CD8-positive, alpha-beta memory T cell (primary cell): ENCODE measurements at regions not wholly inside any gene's neighbourhood (a gene's known extent, or its start where the extent isn't known, plus 50 kb on each side); places are given as distances from the start of the nearest gene placed in this dataset.
A peak's percentile ranks its signal among the peaks of the same experiment; 100 is the strongest.
"Not testable (repeated sequence)": the region's sequence is repeated elsewhere in the genome, so short reads cannot be mapped to it uniquely, and the experiment has no call there.

Experiments used
- CTCF ChIA-PET: fragments of 350-600 bp; sonication (Branson Sonifier 250); formaldehyde crosslinking; loops from one replicate; lab custom pipeline; 2021; ENCODE audit warnings: antibody characterized with exemption; lab: Charles Lee
- POLR2A ChIA-PET: fragments of 350-600 bp; sonication (Branson Sonifier 250); formaldehyde crosslinking; loops from one replicate; lab custom pipeline; 2021; ENCODE audit warnings: antibody characterized with exemption; lab: Charles Lee
- DNase-seq, 5 donors: peaks; one replicate each; pipeline versions ENCODE4 v3.0.0 to v3.0.0-alpha.2; 2020 to 2022; ENCODE audit warnings: mixed read lengths in 1 of 5
- H3K27ac ChIP-seq: one replicate; pipeline ENCODE4 v1.7.0; 2013; ENCODE audit warnings: low read depth, mild to moderate bottlenecking, low read length, moderate library complexity
- H3K27me3 ChIP-seq: 2 replicates; pipeline ENCODE4 v1.7.0; 2013; ENCODE audit warnings: low read length, mild to moderate bottlenecking; ENCODE audit not compliant: insufficient read depth, poor library complexity, severe bottlenecking
- H3K36me3 ChIP-seq: 2 replicates; pipeline ENCODE4 v1.7.0; 2013; ENCODE audit warnings: mild to moderate bottlenecking, low read length, moderate library complexity; ENCODE audit not compliant: insufficient read depth
- H3K4me1 ChIP-seq: 2 replicates; pipeline ENCODE4 v1.7.0; 2013; ENCODE audit warnings: mild to moderate bottlenecking, low read length, moderate library complexity; ENCODE audit not compliant: insufficient read depth
- H3K4me3 ChIP-seq: 2 replicates; pipeline ENCODE4 v1.7.0; 2013; ENCODE audit warnings: mild to moderate bottlenecking, low read length
- H3K9me3 ChIP-seq: 2 replicates; pipeline ENCODE4 v1.7.0; 2013; ENCODE audit warnings: mild to moderate bottlenecking, low read length
- H3K27ac Mint-ChIP-seq, 8 donors: one replicate each; pipeline ENCODE4 v1.8.0; 2020 to 2021; ENCODE audit warnings: mixed read lengths in 8 of 8, mild to moderate bottlenecking in 6 of 8, inconsistent platforms in 3 of 8, moderate library complexity in 3 of 8
- H3K27me3 Mint-ChIP-seq, 2 donors: one replicate each; pipeline ENCODE4 v1.8.0; 2020 to 2021; ENCODE audit warnings: mixed read lengths in 2 of 2, mild to moderate bottlenecking in 1 of 2, moderate library complexity in 1 of 2
- H3K36me3 Mint-ChIP-seq, 3 donors: one replicate each; pipeline ENCODE4 v1.8.0; 2020 to 2021; ENCODE audit warnings: mixed read lengths in 3 of 3, inconsistent platforms in 1 of 3, mild to moderate bottlenecking in 1 of 3
- H3K4me1 Mint-ChIP-seq, 3 donors: one replicate each; pipeline ENCODE4 v1.8.0; 2020 to 2021; ENCODE audit warnings: mixed read lengths in 3 of 3, inconsistent platforms in 1 of 3, mild to moderate bottlenecking in 1 of 3
- H3K4me3 Mint-ChIP-seq, 7 donors: one replicate each; pipeline ENCODE4 v1.8.0; 2020 to 2021; ENCODE audit warnings: mixed read lengths in 7 of 7, mild to moderate bottlenecking in 6 of 7, moderate library complexity in 4 of 7, inconsistent platforms in 2 of 7
- H3K9me3 Mint-ChIP-seq, 5 donors: one replicate each; pipeline ENCODE4 v1.8.0; 2020 to 2022; ENCODE audit warnings: mixed read lengths in 5 of 5, mild to moderate bottlenecking in 3 of 5, moderate library complexity in 2 of 5, inconsistent platforms in 1 of 5

- H3K9me3 ChIP-seq, H3K27me3 Mint-ChIP-seq, POLR2A ChIA-PET, DNase-seq, H3K36me3 Mint-ChIP-seq, H3K36me3 ChIP-seq, H3K4me1 ChIP-seq, H3K9me3 Mint-ChIP-seq, H3K4me3 ChIP-seq, H3K27me3 ChIP-seq, H3K4me3 Mint-ChIP-seq, H3K27ac ChIP-seq, CTCF ChIA-PET: not testable (repeated sequence)
- Mint-ChIP-seq H3K27ac (peak overlapping the region in 3 of 8 donors; percentile 89 to 97 (median 95)), H3K4me1 (peaks cover 9 to 32% (median 13%) of the 10 kb centered on the region in 3 donors)
Measured at GRCh38 chr16:21542491-21543124, 56.8 kb upstream of the METTL9 start.

GRCh38 chr16:21543151-21543836 lies 56.1 kb upstream of the METTL9 start:
- DNase-seq, H3K4me1 ChIP-seq, H3K9me3 Mint-ChIP-seq, POLR2A ChIA-PET, H3K27me3 ChIP-seq, H3K27ac ChIP-seq, H3K36me3 Mint-ChIP-seq, CTCF ChIA-PET, H3K9me3 ChIP-seq, H3K4me3 ChIP-seq, H3K36me3 ChIP-seq, H3K27me3 Mint-ChIP-seq: not testable (repeated sequence)
- H3K4me1 Mint-ChIP-seq, result peaks cover 9 to 32% (median 13%) of the 10 kb centered on the region in 3 donors
- peak overlapping the region in 5 of 8 donors; percentile 34 to 74 (median 54) for H3K27ac Mint-ChIP-seq
- peak overlapping the region in 2 of 7 donors; percentile 10 to 15 for H3K4me3 Mint-ChIP-seq

GRCh38 chr16:21545664-21546326 lies 53.6 kb upstream of the METTL9 start:
- H3K4me3 Mint-ChIP-seq, H3K27ac ChIP-seq, H3K9me3 ChIP-seq, H3K27me3 Mint-ChIP-seq, H3K36me3 ChIP-seq, POLR2A ChIA-PET, CTCF ChIA-PET, H3K4me3 ChIP-seq, H3K9me3 Mint-ChIP-seq, H3K36me3 Mint-ChIP-seq, H3K4me1 ChIP-seq, H3K27me3 ChIP-seq: not testable (repeated sequence)
- Mint-ChIP-seq H3K27ac (peak overlapping the region in 1 of 8 donors; percentile 86), H3K4me1 (peaks cover 7 to 19% (median 10%) of the 10 kb centered on the region in 3 donors)
- DNase-seq, result peak in 1 of 5 donors; percentile 44

- H3K4me1 Mint-ChIP-seq, DNase-seq, H3K36me3 Mint-ChIP-seq, H3K4me1 ChIP-seq, H3K27me3 ChIP-seq, H3K9me3 ChIP-seq, H3K36me3 ChIP-seq, H3K4me3 ChIP-seq, H3K27me3 Mint-ChIP-seq, H3K27ac Mint-ChIP-seq, H3K27ac ChIP-seq, H3K4me3 Mint-ChIP-seq, H3K9me3 Mint-ChIP-seq, CTCF ChIA-PET, POLR2A ChIA-PET: not testable (repeated sequence)
Measured at GRCh38 chr16:21549396-21549795, 50.0 kb upstream of the METTL9 start.
